IPS DF 19.7 (cell line): ENCODE measurements at regions not wholly inside any gene's neighbourhood (a gene's known extent, or its start where the extent isn't known, plus 50 kb on each side); places are given as distances from the start of the nearest gene placed in this dataset.

Experiments
- DNase-seq: peaks from one replicate; pipeline ENCODE4 v3.0.0-alpha.2; 2013; ENCODE audit warnings: low read depth, low spot score

- DNase-seq, result no peak
Observed at GRCh38 chr2:120515759-120516678, 170.1 kb downstream of the INHBB start.

- DNase-seq, result no peak
Observed at GRCh38 chr2:120516679-120517314, 170.9 kb downstream of the INHBB start.

- no peak for DNase-seq
Observed at GRCh38 chr2:120517751-120518469, 172.0 kb downstream of the INHBB start.

GRCh38 chr2:120518819-120519218 lies 172.9 kb downstream of the INHBB start:
- no peak for DNase-seq

- DNase-seq, result no peak
Observed at GRCh38 chr2:120519469-120519868, 173.5 kb downstream of the INHBB start.

- no peak for DNase-seq
Observed at GRCh38 chr2:120520454-120520853, 174.5 kb downstream of the INHBB start.

- DNase-seq, result no peak
Observed at GRCh38 chr2:120520929-120521912, 175.3 kb downstream of the INHBB start.

- no peak for DNase-seq
Observed at GRCh38 chr2:120522151-120522751, 176.3 kb downstream of the INHBB start.

- DNase-seq, result no peak
Observed at GRCh38 chr2:120523766-120524165, 177.8 kb downstream of the INHBB start.

- no peak for DNase-seq
Observed at GRCh38 chr2:120524174-120524573, 178.2 kb downstream of the INHBB start.

- no peak for DNase-seq
Observed at GRCh38 chr2:120525056-120526046, 179.4 kb downstream of the INHBB start.

GRCh38 chr2:120526047-120526562 lies 180.2 kb downstream of the INHBB start:
- no peak for DNase-seq

- no peak for DNase-seq
Observed at GRCh38 chr2:120526997-120527945, 181.3 kb downstream of the INHBB start.

GRCh38 chr2:120528051-120528692 lies 182.2 kb downstream of the INHBB start:
- DNase-seq, result no peak

GRCh38 chr2:120528693-120529076 lies 182.7 kb downstream of the INHBB start:
- DNase-seq, result no peak

- DNase-seq, result no peak
Observed at GRCh38 chr2:120530781-120531180, 184.8 kb downstream of the INHBB start.

GRCh38 chr2:120531365-120531764 lies 185.4 kb downstream of the INHBB start:
- DNase-seq, result no peak
